ENCODE measurements at regions not wholly inside any gene's neighbourhood (a gene's known extent, or its start where the extent isn't known, plus 50 kb on each side); places are given as distances from the start of the nearest gene placed in this dataset.

- no peak overlapping the region for H3K27ac ChIP-seq (ENCODE audit: low read depth in 2 of 2, low read length in 1 of 2)
Measured at GRCh38 chr6:67640484-67640883, 994.6 kb upstream of the ADGRB3 start.

GRCh38 chr6:67639161-67639560 lies 995.9 kb upstream of the ADGRB3 start:
- no peaks in the 10 kb centered on the region for H3K9me3 ChIP-seq (ENCODE audit: control insufficient read depth in 2 of 2, insufficient read depth in 1 of 2, low read depth in 1 of 2, low read length in 1 of 2)
- no peaks in the 10 kb centered on the region for H3K36me3 ChIP-seq (ENCODE audit: control insufficient read depth in 2 of 2, insufficient read depth in 2 of 2, low read length in 1 of 2)
- H3K27me3 ChIP-seq (ENCODE audit: control insufficient read depth in 1 of 2, insufficient read depth in 2 of 2, low read length in 2 of 2), result no peaks in the 10 kb centered on the region
- H3K4me1 ChIP-seq (ENCODE audit: control insufficient read depth in 2 of 2, insufficient read depth in 2 of 2, low read length in 1 of 2), result no peaks in the 10 kb centered on the region
- H3K4me3 ChIP-seq (ENCODE audit: low read depth in 1 of 2, low read length in 2 of 2), result no peak overlapping the region
- H3K27ac ChIP-seq (ENCODE audit: low read depth in 2 of 2, low read length in 1 of 2), result no peak overlapping the region

More at GRCh38 chr6:67640484-67640883, 994.6 kb upstream of the ADGRB3 start:
- Histone ChIP-seq H3K4me1 (ENCODE audit: control insufficient read depth in 2 of 2, insufficient read depth in 2 of 2, low read length in 1 of 2) (no peaks in the 10 kb centered on the region), H3K9me3 (ENCODE audit: control insufficient read depth in 2 of 2, insufficient read depth in 1 of 2, low read depth in 1 of 2, low read length in 1 of 2) (no peaks in the 10 kb centered on the region), H3K27me3 (ENCODE audit: control insufficient read depth in 1 of 2, insufficient read depth in 2 of 2, low read length in 2 of 2) (no peaks in the 10 kb centered on the region), H3K4me3 (ENCODE audit: low read depth in 1 of 2, low read length in 2 of 2) (no peak overlapping the region), H3K36me3 (ENCODE audit: control insufficient read depth in 2 of 2, insufficient read depth in 2 of 2, low read length in 1 of 2) (no peaks in the 10 kb centered on the region)

GRCh38 chr6:67634199-67634598 lies 1000.9 kb upstream of the ADGRB3 start:
- no peaks in the 10 kb centered on the region for H3K27me3 ChIP-seq (ENCODE audit: control insufficient read depth in 1 of 2, insufficient read depth in 2 of 2, low read length in 2 of 2)
- no peak overlapping the region for H3K27ac ChIP-seq (ENCODE audit: low read depth in 2 of 2, low read length in 1 of 2)
- H3K4me3 ChIP-seq (ENCODE audit: low read depth in 1 of 2, low read length in 2 of 2), result no peak overlapping the region
- H3K9me3 ChIP-seq (ENCODE audit: control insufficient read depth in 2 of 2, insufficient read depth in 1 of 2, low read depth in 1 of 2, low read length in 1 of 2), result peaks cover 0 to 2% of the 10 kb centered on the region in 2 donors
- no peaks in the 10 kb centered on the region for H3K36me3 ChIP-seq (ENCODE audit: control insufficient read depth in 2 of 2, insufficient read depth in 2 of 2, low read length in 1 of 2)
- no peaks in the 10 kb centered on the region for H3K4me1 ChIP-seq (ENCODE audit: control insufficient read depth in 2 of 2, insufficient read depth in 2 of 2, low read length in 1 of 2)
- WGBS, 2 donors, result 92 to 93% methylated on average over 2 of the region's 2 CpGs

- 87 to 90% methylated on average over 3 of the region's 3 CpGs for WGBS, 2 donors
Measured at GRCh38 chr6:67633058-67633457, 1002.0 kb upstream of the ADGRB3 start.

GRCh38 chr6:67630146-67630545 lies 1004.9 kb upstream of the ADGRB3 start:
- H3K27ac ChIP-seq (ENCODE audit: low read depth in 2 of 2, low read length in 1 of 2), result no peak overlapping the region
- H3K27me3 ChIP-seq (ENCODE audit: control insufficient read depth in 1 of 2, insufficient read depth in 2 of 2, low read length in 2 of 2), result no peaks in the 10 kb centered on the region
- no peaks in the 10 kb centered on the region for H3K36me3 ChIP-seq (ENCODE audit: control insufficient read depth in 2 of 2, insufficient read depth in 2 of 2, low read length in 1 of 2)
- H3K4me1 ChIP-seq (ENCODE audit: control insufficient read depth in 2 of 2, insufficient read depth in 2 of 2, low read length in 1 of 2), result no peaks in the 10 kb centered on the region
- H3K9me3 ChIP-seq (ENCODE audit: control insufficient read depth in 2 of 2, insufficient read depth in 1 of 2, low read depth in 1 of 2, low read length in 1 of 2), result peaks cover 0 to 2% of the 10 kb centered on the region in 2 donors
- no peak overlapping the region for H3K4me3 ChIP-seq (ENCODE audit: low read depth in 1 of 2, low read length in 2 of 2)
- 20% methylated on average over 2 of the region's 2 CpGs for WGBS, 2 donors

More at GRCh38 chr6:67633058-67633457, 1002.0 kb upstream of the ADGRB3 start:
- Histone ChIP-seq H3K27ac (ENCODE audit: low read depth in 2 of 2, low read length in 1 of 2) (no peak overlapping the region), H3K36me3 (ENCODE audit: control insufficient read depth in 2 of 2, insufficient read depth in 2 of 2, low read length in 1 of 2) (no peaks in the 10 kb centered on the region), H3K4me1 (ENCODE audit: control insufficient read depth in 2 of 2, insufficient read depth in 2 of 2, low read length in 1 of 2) (no peaks in the 10 kb centered on the region), H3K4me3 (ENCODE audit: low read depth in 1 of 2, low read length in 2 of 2) (no peak overlapping the region), H3K9me3 (ENCODE audit: control insufficient read depth in 2 of 2, insufficient read depth in 1 of 2, low read depth in 1 of 2, low read length in 1 of 2) (peaks cover 0 to 2% of the 10 kb centered on the region in 2 donors), H3K27me3 (ENCODE audit: control insufficient read depth in 1 of 2, insufficient read depth in 2 of 2, low read length in 2 of 2) (no peaks in the 10 kb centered on the region)

- H3K27me3 ChIP-seq (ENCODE audit: control insufficient read depth in 1 of 2, insufficient read depth in 2 of 2, low read length in 2 of 2), result no peaks in the 10 kb centered on the region
- no peaks in the 10 kb centered on the region for H3K4me1 ChIP-seq (ENCODE audit: control insufficient read depth in 2 of 2, insufficient read depth in 2 of 2, low read length in 1 of 2)
- peaks cover 0 to 2% of the 10 kb centered on the region in 2 donors for H3K9me3 ChIP-seq (ENCODE audit: control insufficient read depth in 2 of 2, insufficient read depth in 1 of 2, low read depth in 1 of 2, low read length in 1 of 2)
- H3K27ac ChIP-seq (ENCODE audit: low read depth in 2 of 2, low read length in 1 of 2), result no peak overlapping the region
- no peaks in the 10 kb centered on the region for H3K36me3 ChIP-seq (ENCODE audit: control insufficient read depth in 2 of 2, insufficient read depth in 2 of 2, low read length in 1 of 2)
- no peak overlapping the region for H3K4me3 ChIP-seq (ENCODE audit: low read depth in 1 of 2, low read length in 2 of 2)
Measured at GRCh38 chr6:67629258-67629657, 1005.8 kb upstream of the ADGRB3 start.

- H3K27ac ChIP-seq (ENCODE audit: low read depth in 2 of 2, low read length in 1 of 2), result no peak overlapping the region
- no peaks in the 10 kb centered on the region for H3K27me3 ChIP-seq (ENCODE audit: control insufficient read depth in 1 of 2, insufficient read depth in 2 of 2, low read length in 2 of 2)
- no peaks in the 10 kb centered on the region for H3K4me1 ChIP-seq (ENCODE audit: control insufficient read depth in 2 of 2, insufficient read depth in 2 of 2, low read length in 1 of 2)
- 87% methylated on average over 7 of the region's 7 CpGs for WGBS, 2 donors
- H3K36me3 ChIP-seq (ENCODE audit: control insufficient read depth in 2 of 2, insufficient read depth in 2 of 2, low read length in 1 of 2), result no peaks in the 10 kb centered on the region
- H3K9me3 ChIP-seq (ENCODE audit: control insufficient read depth in 2 of 2, insufficient read depth in 1 of 2, low read depth in 1 of 2, low read length in 1 of 2), result no peaks in the 10 kb centered on the region
- no peak overlapping the region for H3K4me3 ChIP-seq (ENCODE audit: low read depth in 1 of 2, low read length in 2 of 2)
Measured at GRCh38 chr6:67615796-67616195, 1019.3 kb upstream of the ADGRB3 start.

- H3K9me3 ChIP-seq (ENCODE audit: control insufficient read depth in 2 of 2, insufficient read depth in 1 of 2, low read depth in 1 of 2, low read length in 1 of 2), result no peaks in the 10 kb centered on the region
- WGBS, 2 donors, result 42 to 46% methylated on average over 4 of the region's 4 CpGs
- H3K4me3 ChIP-seq (ENCODE audit: low read depth in 1 of 2, low read length in 2 of 2), result no peak overlapping the region
- H3K4me1 ChIP-seq (ENCODE audit: control insufficient read depth in 2 of 2, insufficient read depth in 2 of 2, low read length in 1 of 2), result no peaks in the 10 kb centered on the region
- H3K27me3 ChIP-seq (ENCODE audit: control insufficient read depth in 1 of 2, insufficient read depth in 2 of 2, low read length in 2 of 2), result no peaks in the 10 kb centered on the region
- no peak overlapping the region for H3K27ac ChIP-seq (ENCODE audit: low read depth in 2 of 2, low read length in 1 of 2)
- H3K36me3 ChIP-seq (ENCODE audit: control insufficient read depth in 2 of 2, insufficient read depth in 2 of 2, low read length in 1 of 2), result no peaks in the 10 kb centered on the region
Measured at GRCh38 chr6:67608099-67608749, 1026.9 kb upstream of the ADGRB3 start.

- Histone ChIP-seq H3K9me3 (ENCODE audit: control insufficient read depth in 2 of 2, insufficient read depth in 1 of 2, low read depth in 1 of 2, low read length in 1 of 2) (no peaks in the 10 kb centered on the region), H3K4me1 (ENCODE audit: control insufficient read depth in 2 of 2, insufficient read depth in 2 of 2, low read length in 1 of 2) (no peaks in the 10 kb centered on the region), H3K27me3 (ENCODE audit: control insufficient read depth in 1 of 2, insufficient read depth in 2 of 2, low read length in 2 of 2) (no peaks in the 10 kb centered on the region), H3K36me3 (ENCODE audit: control insufficient read depth in 2 of 2, insufficient read depth in 2 of 2, low read length in 1 of 2) (no peaks in the 10 kb centered on the region), H3K4me3 (ENCODE audit: low read depth in 1 of 2, low read length in 2 of 2) (no peak overlapping the region), H3K27ac (ENCODE audit: low read depth in 2 of 2, low read length in 1 of 2) (no peak overlapping the region)
- WGBS, 2 donors, result 34 to 40% methylated on average over 5 of the region's 5 CpGs
Measured at GRCh38 chr6:67606906-67607828, 1027.9 kb upstream of the ADGRB3 start.

All from esophagus (tissue), 2 donors.